Panc1 (cell line): ENCODE measurements at regions not wholly inside any gene's neighbourhood (a gene's known extent, or its start where the extent isn't known, plus 50 kb on each side); places are given as distances from the start of the nearest gene placed in this dataset.

Experiments
- CTCF ChIP-seq: fragments of 450-650 bp; IDR thresholded peaks from 2 replicates; pipeline ENCODE4 v1.5.1; 2017; ENCODE audit warnings: mild to moderate bottlenecking
- POLR2AphosphoS5 ChIP-seq: IDR thresholded peaks from 2 replicates; pipeline ENCODE4 v1.6.1; 2012; ENCODE audit warnings: mild to moderate bottlenecking, low read depth, low read length, moderate library complexity
- SIN3A ChIP-seq: IDR thresholded peaks from 2 replicates; pipeline ENCODE4 v1.6.1; 2012; ENCODE audit warnings: low read depth, mild to moderate bottlenecking, low read length, moderate library complexity, borderline replicate concordance; ENCODE audit not compliant: insufficient read depth
- TCF7L2 ChIP-seq: IDR thresholded peaks from 2 replicates; pipeline ENCODE4 v1.6.1; 2011; ENCODE audit warnings: mild to moderate bottlenecking, low read depth, low read length, inconsistent platforms

DNA sequence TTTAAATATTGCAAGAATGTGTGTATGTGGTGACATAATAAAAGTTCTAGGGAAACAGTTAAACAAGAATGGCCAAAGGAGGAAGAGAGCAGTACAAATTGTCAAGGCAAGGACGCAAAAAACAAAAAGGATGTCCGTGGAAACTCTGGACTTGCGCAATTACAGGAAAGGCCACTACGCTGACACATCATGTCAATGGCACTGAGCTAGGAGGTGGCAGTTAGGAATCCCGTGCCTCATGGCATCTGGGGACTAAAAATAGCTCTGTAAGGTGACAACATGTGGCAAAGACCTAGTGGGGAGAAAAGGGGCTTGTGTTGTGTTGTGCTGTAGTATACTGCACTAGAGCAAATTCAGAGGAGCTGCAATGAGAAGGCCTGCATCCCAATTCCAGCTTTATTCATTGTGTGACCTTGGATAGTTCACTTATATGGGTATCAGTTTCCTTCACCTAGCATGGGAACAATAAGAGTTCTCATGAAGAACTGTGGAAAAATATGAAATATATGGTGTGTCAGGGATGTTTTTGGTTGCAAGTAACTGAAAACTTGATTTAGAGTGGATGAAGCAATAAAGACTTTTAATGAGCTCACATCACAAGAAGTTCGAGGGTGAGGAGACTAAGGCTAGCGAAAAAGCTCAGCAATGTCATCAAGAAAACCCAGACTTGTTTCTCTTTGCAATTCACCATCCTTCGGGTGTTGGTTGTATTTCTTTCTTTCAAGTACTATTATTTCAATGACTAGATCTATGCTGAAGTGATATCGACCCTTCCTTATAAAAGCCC lies 124.1 kb upstream of the STC2 start:
- TF ChIP-seq CTCF (no peak), POLR2AphosphoS5 (no peak), TCF7L2 (no peak), SIN3A (no peak)
